Mesodermal cell (in vitro differentiated cells): ENCODE measurements at regions not wholly inside any gene's neighbourhood (a gene's known extent, or its start where the extent isn't known, plus 50 kb on each side); places are given as distances from the start of the nearest gene placed in this dataset.

Experiments used
- H3K27ac ChIP-seq: 2 replicates; pipeline ENCODE4 v1.7.0; 2013; ENCODE audit warnings: mild to moderate bottlenecking, low read depth, low read length, moderate library complexity; ENCODE audit not compliant: severe bottlenecking
- H3K36me3 ChIP-seq: 2 replicates; pipeline ENCODE4 v1.7.1; 2013; ENCODE audit warnings: mild to moderate bottlenecking, low read length, moderate library complexity; ENCODE audit not compliant: control insufficient read depth, insufficient read depth
- H3K4me1 ChIP-seq: one replicate; pipeline ENCODE4 v1.7.1; 2013; ENCODE audit warnings: mild to moderate bottlenecking, low read length; ENCODE audit not compliant: insufficient read depth, control insufficient read depth, poor library complexity, severe bottlenecking
- H3K4me3 ChIP-seq: 2 replicates; pipeline ENCODE4 v1.7.0; 2013; ENCODE audit warnings: low read length, control low read depth, mild to moderate bottlenecking; ENCODE audit not compliant: insufficient read depth, poor library complexity, severe bottlenecking; ENCODE audit errors: extremely low read depth
- H3K9me3 ChIP-seq: 2 replicates; pipeline ENCODE4 v1.7.1; 2013; ENCODE audit warnings: mild to moderate bottlenecking, low read length, moderate library complexity; ENCODE audit not compliant: control insufficient read depth
- WGBS, 2 experiments: methylation state at CpG; one replicate each; pipeline ENCODE4 v1.1.5; 2013; ENCODE audit warnings: missing lambda C conversion rate in 2 of 2; ENCODE audit not compliant: insufficient coverage in 2 of 2; 5-methylcytosine and 5-hydroxymethylcytosine counted together

GRCh38 chr9:91034521-91034920, 232.9 kb downstream of the SYK start:
- Histone ChIP-seq H3K9me3 (no peaks in the 10 kb centered on the region), H3K4me1 (peaks cover 28% of the 10 kb centered on the region), H3K36me3 (no peaks in the 10 kb centered on the region), H3K4me3 (no peak overlapping the region), H3K27ac (no peak overlapping the region)
- 85 to 91% methylated on average over 9 of the region's 9 CpGs for WGBS, 2 experiments

DNA sequence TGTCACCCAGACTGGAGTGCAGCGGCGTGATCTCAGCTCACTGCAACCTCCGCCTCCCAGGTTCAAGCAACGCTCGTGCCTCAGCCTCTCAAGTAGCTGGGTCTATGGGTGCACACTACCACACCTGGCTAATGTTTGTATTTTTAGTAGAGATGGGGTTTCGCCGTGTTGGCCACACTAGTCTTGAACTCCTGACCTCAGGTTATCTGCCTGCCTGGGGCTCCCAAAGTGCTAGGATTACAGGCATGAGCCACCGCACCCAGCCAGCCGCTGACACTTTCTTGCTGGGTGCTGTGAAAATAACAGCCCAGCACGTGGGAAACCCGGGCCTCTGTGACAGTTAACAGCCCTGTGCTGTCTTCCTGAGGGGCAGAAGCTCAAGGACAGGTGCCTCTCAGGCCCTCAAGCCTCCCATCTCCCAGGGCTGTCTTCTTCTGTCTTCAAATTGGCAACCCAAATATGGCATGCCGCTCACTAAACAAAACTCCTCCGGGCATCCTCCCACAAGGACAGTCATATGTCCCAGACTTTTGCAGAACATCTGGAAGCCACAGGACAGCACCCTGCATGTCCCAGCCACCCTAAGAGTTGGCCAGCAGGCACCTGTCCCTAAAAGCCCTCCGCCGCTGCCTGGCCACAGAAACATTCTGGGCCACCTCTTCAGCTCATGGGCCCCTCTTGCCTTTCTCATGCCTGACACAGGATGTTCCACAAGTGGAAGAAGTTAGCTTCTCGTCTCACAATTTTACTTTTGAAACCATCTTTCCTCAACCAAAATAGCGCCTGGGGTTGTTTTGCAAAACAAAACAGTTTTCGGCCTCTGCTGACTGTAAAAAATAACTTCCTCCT, 233.6 kb downstream of the SYK start:
- Histone ChIP-seq H3K4me1 (peaks cover 32% of the 10 kb centered on the region), H3K36me3 (no peaks in the 10 kb centered on the region), H3K9me3 (no peaks in the 10 kb centered on the region), H3K4me3 (no peak overlapping the region), H3K27ac (no peak overlapping the region)
- WGBS, 2 experiments: 89 to 93% methylated on average over 16 to 17 of the region's 18 CpGs

DNA sequence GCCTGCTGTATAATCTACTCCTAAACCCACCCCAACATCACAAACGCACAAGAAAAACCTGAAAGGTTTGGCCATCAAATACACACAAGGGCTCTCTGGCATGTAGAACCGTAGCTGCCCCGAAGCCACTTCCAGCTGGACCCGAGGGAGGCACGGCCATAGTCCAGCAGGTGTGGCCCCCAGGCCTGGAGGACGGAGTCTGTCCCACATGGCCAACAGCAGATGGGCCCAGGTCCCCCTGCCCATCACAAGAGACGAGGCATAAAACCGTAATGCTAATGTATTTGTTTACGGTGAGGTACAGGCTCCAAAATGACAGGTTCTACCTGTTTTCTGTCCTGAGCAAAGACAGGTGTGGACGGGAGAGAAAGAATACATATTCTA, 234.2 kb downstream of the SYK start:
- peaks cover 36% of the 10 kb centered on the region for H3K4me1 ChIP-seq
- H3K36me3 ChIP-seq: no peaks in the 10 kb centered on the region
- H3K27ac ChIP-seq: no peak overlapping the region
- no peak overlapping the region for H3K4me3 ChIP-seq
- 91 to 97% methylated on average over 8 of the region's 10 CpGs for WGBS, 2 experiments
- no peaks in the 10 kb centered on the region for H3K9me3 ChIP-seq

DNA sequence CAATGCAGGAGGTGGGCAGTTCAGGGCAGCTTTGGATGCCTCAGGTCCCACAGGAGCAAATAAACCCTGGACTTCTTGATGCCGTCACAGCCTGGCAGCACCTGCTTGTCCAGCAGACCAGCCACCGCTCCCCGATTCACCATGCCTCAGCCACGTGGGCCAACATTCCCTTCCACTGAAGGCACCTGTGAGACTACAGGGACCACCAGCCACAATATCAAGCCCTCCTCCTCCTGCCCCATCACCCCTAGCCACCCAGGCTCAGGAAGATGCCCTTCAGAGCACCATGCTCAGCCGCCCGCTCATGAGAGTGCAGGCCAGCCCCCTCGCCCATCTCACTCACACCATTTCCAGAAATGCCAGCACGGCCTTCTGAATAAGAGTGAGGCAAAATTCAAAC, 234.7 kb downstream of the SYK start:
- Histone ChIP-seq H3K9me3 (no peaks in the 10 kb centered on the region), H3K4me3 (no peak overlapping the region), H3K36me3 (no peaks in the 10 kb centered on the region), H3K27ac (no peak overlapping the region), H3K4me1 (peaks cover 36% of the 10 kb centered on the region)
- WGBS, 2 experiments: 90 to 95% methylated on average over 3 to 8 of the region's 8 CpGs

- H3K27ac ChIP-seq: peak overlapping the region; percentile 94
- no peaks in the 10 kb centered on the region for H3K36me3 ChIP-seq
- H3K4me1 ChIP-seq: peaks cover 36% of the 10 kb centered on the region
- no peak overlapping the region for H3K4me3 ChIP-seq
- no peaks in the 10 kb centered on the region for H3K9me3 ChIP-seq
- WGBS, 2 experiments: 64 to 79% methylated on average over 24 to 30 of the region's 32 CpGs
These were observed 235.3 kb downstream of the SYK start for GRCh38 chr9:91036826-91037510.

DNA sequence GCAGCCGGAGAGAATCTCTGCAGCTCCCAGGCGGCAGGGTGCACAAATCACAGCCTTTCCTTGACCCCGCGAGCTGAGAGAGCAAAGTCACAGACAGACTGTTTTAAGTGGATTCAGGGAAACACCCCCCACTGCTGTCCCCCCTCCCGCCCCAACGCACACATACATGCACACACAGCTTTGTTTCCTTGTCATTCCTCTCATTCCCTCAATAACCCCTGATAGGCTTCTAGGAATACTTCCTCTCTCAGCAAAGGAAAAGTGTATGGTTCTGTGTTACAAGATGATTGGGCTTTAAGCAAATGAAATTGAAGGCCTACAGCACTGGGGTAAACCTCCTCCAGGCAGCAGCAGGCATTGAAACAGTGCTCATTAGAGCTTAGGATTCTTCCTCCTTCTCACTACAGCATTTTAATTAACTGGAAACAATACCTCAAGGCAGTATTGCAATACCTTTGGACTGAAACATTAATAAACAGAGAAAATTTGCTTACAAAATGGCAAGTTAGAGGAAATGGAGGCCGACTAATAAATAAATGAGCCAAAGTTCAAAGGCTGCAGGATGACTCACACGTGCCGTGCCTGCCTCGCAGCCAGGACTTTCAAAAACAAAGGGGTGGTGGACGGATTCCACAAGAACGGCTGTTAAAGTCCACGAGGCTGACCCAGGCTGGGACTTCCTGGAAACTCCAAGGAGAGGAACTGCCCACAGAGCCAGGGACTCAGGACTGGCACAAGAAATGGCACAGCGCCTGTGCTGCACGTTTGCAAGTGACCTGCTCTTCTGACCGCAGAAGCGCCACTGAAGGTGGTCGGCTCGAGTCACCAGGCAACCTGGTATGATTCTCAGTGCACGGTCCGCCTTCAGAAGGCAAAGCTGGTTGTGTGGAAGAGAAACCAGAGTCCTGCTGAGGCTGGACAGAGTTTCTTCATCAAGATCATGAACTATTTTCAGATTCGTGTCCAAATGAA, 236.2 kb downstream of the SYK start:
- WGBS, 2 experiments: 66 to 68% methylated on average over 20 of the region's 22 CpGs
- no peak overlapping the region for H3K4me3 ChIP-seq
- H3K9me3 ChIP-seq: no peaks in the 10 kb centered on the region
- peak overlapping the region; percentile 94 for H3K27ac ChIP-seq
- no peaks in the 10 kb centered on the region for H3K36me3 ChIP-seq
- peaks cover 36% of the 10 kb centered on the region for H3K4me1 ChIP-seq

- Histone ChIP-seq H3K27ac (peak overlapping the region; percentile 94), H3K4me1 (peaks cover 36% of the 10 kb centered on the region)
- 90% methylated on average over 8 to 9 of the region's 10 CpGs for WGBS, 2 experiments
These were observed 237.0 kb downstream of the SYK start for GRCh38 chr9:91038483-91039124.

GRCh38 chr9:91039125-91039834, 237.7 kb downstream of the SYK start:
- H3K9me3 ChIP-seq: no peaks in the 10 kb centered on the region
- H3K36me3 ChIP-seq: no peaks in the 10 kb centered on the region
- 88 to 96% methylated on average over 7 of the region's 8 CpGs for WGBS, 2 experiments
- peaks cover 36% of the 10 kb centered on the region for H3K4me1 ChIP-seq
- no peak overlapping the region for H3K4me3 ChIP-seq
- H3K27ac ChIP-seq: no peak overlapping the region

More at GRCh38 chr9:91038483-91039124, 237.0 kb downstream of the SYK start:
- no peak overlapping the region for H3K4me3 ChIP-seq
- no peaks in the 10 kb centered on the region for H3K9me3 ChIP-seq
- H3K36me3 ChIP-seq: no peaks in the 10 kb centered on the region

- no peak overlapping the region for H3K27ac ChIP-seq
- WGBS, 2 experiments: 96 to 97% methylated on average over 8 of the region's 8 CpGs
- H3K36me3 ChIP-seq: no peaks in the 10 kb centered on the region
- no peak overlapping the region for H3K4me3 ChIP-seq
- peaks cover 38% of the 10 kb centered on the region for H3K4me1 ChIP-seq
- H3K9me3 ChIP-seq: no peaks in the 10 kb centered on the region
These were observed 238.2 kb downstream of the SYK start for GRCh38 chr9:91039835-91040140.
